ENCODE measurements at regions not wholly inside any gene's neighbourhood (a gene's known extent, or its start where the extent isn't known, plus 50 kb on each side); places are given as distances from the start of the nearest gene placed in this dataset.

GRCh38 chr13:105466376-105466775, 1069.1 kb downstream of the EFNB2 start:
- Histone ChIP-seq H3K36me3 (ENCODE audit: insufficient read depth, low read length) (no peaks in the 10 kb centered on the region), H3K9ac (ENCODE audit: low read depth, low read length) (no peak overlapping the region), H3K4me1 (ENCODE audit: insufficient read depth, low read length) (peaks cover 7% of the 10 kb centered on the region; the same call in 1 of the 2 replicates), H3K9me3 (ENCODE audit: control insufficient read depth, insufficient read depth, low read length) (no peaks in the 10 kb centered on the region)

GRCh38 chr13:105465745-105466144, 1069.7 kb downstream of the EFNB2 start, which contains the start of gene DAOA:
Gene DAOA, plus strand, starts transcription at chr13:105466045.
- H3K9ac ChIP-seq (ENCODE audit: low read depth, low read length): no peak within 1 kb of the TSS
- H3K4me1 ChIP-seq (ENCODE audit: insufficient read depth, low read length): peaks cover 7% of the 10 kb centered on the region; the same call in 1 of the 2 replicates
- no peaks in the 10 kb centered on the region for H3K9me3 ChIP-seq (ENCODE audit: control insufficient read depth, insufficient read depth, low read length)
- no peaks in the 10 kb centered on the region for H3K36me3 ChIP-seq (ENCODE audit: insufficient read depth, low read length)

- Histone ChIP-seq H3K36me3 (ENCODE audit: insufficient read depth, low read length) (no peaks in the 10 kb centered on the region), H3K4me1 (ENCODE audit: insufficient read depth, low read length) (peaks cover 7% of the 10 kb centered on the region; the same call in 1 of the 2 replicates), H3K9me3 (ENCODE audit: control insufficient read depth, insufficient read depth, low read length) (no peaks in the 10 kb centered on the region), H3K9ac (ENCODE audit: low read depth, low read length) (no peak overlapping the region)
These were observed 1070.2 kb downstream of the EFNB2 start for GRCh38 chr13:105465251-105465650.

GRCh38 chr13:105464249-105464648, 1071.2 kb downstream of the EFNB2 start:
- no peaks in the 10 kb centered on the region for H3K9me3 ChIP-seq (ENCODE audit: control insufficient read depth, insufficient read depth, low read length)
- no peak overlapping the region for H3K9ac ChIP-seq (ENCODE audit: low read depth, low read length)
- peaks cover 7% of the 10 kb centered on the region; the same call in 1 of the 2 replicates for H3K4me1 ChIP-seq (ENCODE audit: insufficient read depth, low read length)
- no peaks in the 10 kb centered on the region for H3K36me3 ChIP-seq (ENCODE audit: insufficient read depth, low read length)

- Histone ChIP-seq H3K4me1 (ENCODE audit: insufficient read depth, low read length) (peaks cover 7% of the 10 kb centered on the region; the same call in 1 of the 2 replicates), H3K9ac (ENCODE audit: low read depth, low read length) (no peak overlapping the region), H3K9me3 (ENCODE audit: control insufficient read depth, insufficient read depth, low read length) (no peaks in the 10 kb centered on the region), H3K36me3 (ENCODE audit: insufficient read depth, low read length) (no peaks in the 10 kb centered on the region)
These were observed 1072.4 kb downstream of the EFNB2 start for GRCh38 chr13:105463011-105463501.

GRCh38 chr13:105462098-105462497, 1073.4 kb downstream of the EFNB2 start:
- no peaks in the 10 kb centered on the region for H3K9me3 ChIP-seq (ENCODE audit: control insufficient read depth, insufficient read depth, low read length)
- no peaks in the 10 kb centered on the region for H3K36me3 ChIP-seq (ENCODE audit: insufficient read depth, low read length)

GRCh38 chr13:105452895-105453294, 1082.6 kb downstream of the EFNB2 start:
- no peak overlapping the region for H3K9ac ChIP-seq (ENCODE audit: low read depth, low read length)
- no peaks in the 10 kb centered on the region; the same call in 1 of the 2 replicates for H3K36me3 ChIP-seq (ENCODE audit: insufficient read depth, low read length)
- no peaks in the 10 kb centered on the region for H3K9me3 ChIP-seq (ENCODE audit: control insufficient read depth, insufficient read depth, low read length)
- no peaks in the 10 kb centered on the region for H3K4me1 ChIP-seq (ENCODE audit: insufficient read depth, low read length)

More at GRCh38 chr13:105462098-105462497, 1073.4 kb downstream of the EFNB2 start:
- Histone ChIP-seq H3K9ac (ENCODE audit: low read depth, low read length) (no peak overlapping the region), H3K4me1 (ENCODE audit: insufficient read depth, low read length) (peaks cover 7% of the 10 kb centered on the region; the same call in 1 of the 2 replicates)

- Histone ChIP-seq H3K4me1 (ENCODE audit: insufficient read depth, low read length) (no peaks in the 10 kb centered on the region), H3K9me3 (ENCODE audit: control insufficient read depth, insufficient read depth, low read length) (no peaks in the 10 kb centered on the region), H3K9ac (ENCODE audit: low read depth, low read length) (no peak overlapping the region), H3K36me3 (ENCODE audit: insufficient read depth, low read length) (no peaks in the 10 kb centered on the region; the same call in 1 of the 2 replicates)
These were observed 1084.7 kb downstream of the EFNB2 start for GRCh38 chr13:105450784-105451183.

GRCh38 chr13:105448811-105449210, 1086.7 kb downstream of the EFNB2 start:
- no peaks in the 10 kb centered on the region for H3K9me3 ChIP-seq (ENCODE audit: control insufficient read depth, insufficient read depth, low read length)
- H3K4me1 ChIP-seq (ENCODE audit: insufficient read depth, low read length): no peaks in the 10 kb centered on the region
- no peaks in the 10 kb centered on the region; the same call in 1 of the 2 replicates for H3K36me3 ChIP-seq (ENCODE audit: insufficient read depth, low read length)
- no peak overlapping the region for H3K9ac ChIP-seq (ENCODE audit: low read depth, low read length)

GRCh38 chr13:105446197-105446596, 1089.3 kb downstream of the EFNB2 start:
- no peaks in the 10 kb centered on the region for H3K36me3 ChIP-seq (ENCODE audit: insufficient read depth, low read length)
- no peaks in the 10 kb centered on the region for H3K9me3 ChIP-seq (ENCODE audit: control insufficient read depth, insufficient read depth, low read length)
- H3K4me1 ChIP-seq (ENCODE audit: insufficient read depth, low read length): no peaks in the 10 kb centered on the region
- no peak overlapping the region for H3K9ac ChIP-seq (ENCODE audit: low read depth, low read length)

- Histone ChIP-seq H3K4me1 (ENCODE audit: insufficient read depth, low read length) (no peaks in the 10 kb centered on the region), H3K36me3 (ENCODE audit: insufficient read depth, low read length) (no peaks in the 10 kb centered on the region), H3K9me3 (ENCODE audit: control insufficient read depth, insufficient read depth, low read length) (no peaks in the 10 kb centered on the region), H3K9ac (ENCODE audit: low read depth, low read length) (no peak overlapping the region)
These were observed 1089.7 kb downstream of the EFNB2 start for GRCh38 chr13:105445796-105446195.

GRCh38 chr13:105442949-105443699, 1092.3 kb downstream of the EFNB2 start:
- Histone ChIP-seq H3K36me3 (ENCODE audit: insufficient read depth, low read length) (no peaks in the 10 kb centered on the region), H3K9me3 (ENCODE audit: control insufficient read depth, insufficient read depth, low read length) (no peaks in the 10 kb centered on the region), H3K9ac (ENCODE audit: low read depth, low read length) (no peak overlapping the region), H3K4me1 (ENCODE audit: insufficient read depth, low read length) (no peaks in the 10 kb centered on the region)

GRCh38 chr13:105442040-105442439, 1093.4 kb downstream of the EFNB2 start:
- no peak overlapping the region for H3K9ac ChIP-seq (ENCODE audit: low read depth, low read length)
- no peaks in the 10 kb centered on the region for H3K36me3 ChIP-seq (ENCODE audit: insufficient read depth, low read length)
- H3K4me1 ChIP-seq (ENCODE audit: insufficient read depth, low read length): peaks cover 1% of the 10 kb centered on the region; the same call in 1 of the 2 replicates
- no peaks in the 10 kb centered on the region for H3K9me3 ChIP-seq (ENCODE audit: control insufficient read depth, insufficient read depth, low read length)

- H3K4me1 ChIP-seq (ENCODE audit: insufficient read depth, low read length): peaks cover 5% of the 10 kb centered on the region; the same call in 1 of the 2 replicates
- no peaks in the 10 kb centered on the region for H3K9me3 ChIP-seq (ENCODE audit: control insufficient read depth, insufficient read depth, low read length)
- H3K36me3 ChIP-seq (ENCODE audit: insufficient read depth, low read length): no peaks in the 10 kb centered on the region
- no peak overlapping the region for H3K9ac ChIP-seq (ENCODE audit: low read depth, low read length)
These were observed 1094.3 kb downstream of the EFNB2 start for GRCh38 chr13:105441051-105441750.
